ENCODE measurements at regions not wholly inside any gene's neighbourhood (a gene's known extent, or its start where the extent isn't known, plus 50 kb on each side); places are given as distances from the start of the nearest gene placed in this dataset.

DNA sequence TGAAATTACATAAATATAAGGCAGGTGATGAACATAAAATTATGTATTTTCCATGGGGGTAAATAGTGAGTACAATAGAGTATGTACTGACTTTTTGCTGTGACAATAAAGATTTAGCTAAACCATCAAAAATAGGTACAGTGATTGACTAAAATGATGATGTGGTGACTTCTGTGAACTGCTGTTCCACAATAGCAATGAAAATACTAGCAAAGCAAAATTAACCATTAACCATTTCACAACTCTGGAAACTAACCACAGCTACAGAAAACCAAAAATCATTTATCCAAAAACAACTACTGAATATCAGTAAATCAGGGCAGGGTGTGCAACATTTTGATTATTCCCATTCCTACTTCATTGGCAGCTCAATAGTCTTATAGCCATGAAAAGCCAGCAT, 161.4 kb upstream of the GYPC start:
- TF ChIP-seq, protein P1, sequence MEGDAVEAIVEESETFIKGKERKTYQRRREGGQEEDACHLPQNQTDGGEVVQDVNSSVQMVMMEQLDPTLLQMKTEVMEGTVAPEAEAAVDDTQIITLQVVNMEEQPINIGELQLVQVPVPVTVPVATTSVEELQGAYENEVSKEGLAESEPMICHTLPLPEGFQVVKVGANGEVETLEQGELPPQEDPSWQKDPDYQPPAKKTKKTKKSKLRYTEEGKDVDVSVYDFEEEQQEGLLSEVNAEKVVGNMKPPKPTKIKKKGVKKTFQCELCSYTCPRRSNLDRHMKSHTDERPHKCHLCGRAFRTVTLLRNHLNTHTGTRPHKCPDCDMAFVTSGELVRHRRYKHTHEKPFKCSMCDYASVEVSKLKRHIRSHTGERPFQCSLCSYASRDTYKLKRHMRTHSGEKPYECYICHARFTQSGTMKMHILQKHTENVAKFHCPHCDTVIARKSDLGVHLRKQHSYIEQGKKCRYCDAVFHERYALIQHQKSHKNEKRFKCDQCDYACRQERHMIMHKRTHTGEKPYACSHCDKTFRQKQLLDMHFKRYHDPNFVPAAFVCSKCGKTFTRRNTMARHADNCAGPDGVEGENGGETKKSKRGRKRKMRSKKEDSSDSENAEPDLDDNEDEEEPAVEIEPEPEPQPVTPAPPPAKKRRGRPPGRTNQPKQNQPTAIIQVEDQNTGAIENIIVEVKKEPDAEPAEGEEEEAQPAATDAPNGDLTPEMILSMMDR (IDR thresholded peaks at IDR 0.05) = no peak
- no peak for TF ChIP-seq POLR2A (IDR thresholded peaks at IDR 0.05)
